BLaER1 treated with 17β-estradiol and CSF1 and Interleukin-3, amounts not matched to agents 10 nM and 100 nM (cell line): ENCODE measurements at regions not wholly inside any gene's neighbourhood (a gene's known extent, or its start where the extent isn't known, plus 50 kb on each side); places are given as distances from the start of the nearest gene placed in this dataset.
A peak's percentile ranks its signal among the peaks of the same experiment; 100 is the strongest.
"Not testable (repeated sequence)": the region's sequence is repeated elsewhere in the genome, so short reads cannot be mapped to it uniquely, and the experiment has no call there.

Experiments
- H3K27ac ChIP-seq, 11 experiments: shearing (Covaris generic); formaldehyde crosslinking; 2 replicates each; pipeline ENCODE4 v1.8.1; 2022
- H3K27me3 ChIP-seq, 11 experiments: shearing (Covaris generic); formaldehyde crosslinking; 2 replicates each; pipeline ENCODE4 v1.8.1; 2022
- H3K36me3 ChIP-seq, 11 experiments: shearing (Covaris generic); formaldehyde crosslinking; 2 replicates each; pipeline ENCODE4 v1.8.1; 2022
- H3K4me1 ChIP-seq, 10 experiments: shearing (Covaris generic); formaldehyde crosslinking; 2 replicates each; pipeline ENCODE4 v1.8.1; 2022
- H3K4me2 ChIP-seq, 11 experiments: shearing (Covaris generic); formaldehyde crosslinking; 2 replicates each; pipeline ENCODE4 v1.8.1; 2022
- H3K4me3 ChIP-seq, 10 experiments: shearing (Covaris generic); formaldehyde crosslinking; 2 replicates each; pipeline ENCODE4 v1.8.1; 2022
- H3K9ac ChIP-seq, 11 experiments: shearing (Covaris generic); formaldehyde crosslinking; 2 replicates each; pipeline ENCODE4 v1.8.1; 2022
- H3K9me3 ChIP-seq, 11 experiments: shearing (Covaris generic); formaldehyde crosslinking; replicated peaks in 1 of 11; 2 replicates each; pipeline ENCODE4 v1.8.1; 2022
- H4K20me1 ChIP-seq, 11 experiments: shearing (Covaris generic); formaldehyde crosslinking; 2 replicates each; pipeline ENCODE4 v1.8.1; 2022

- not testable (repeated sequence) for H3K27me3 ChIP-seq, H3K4me1 ChIP-seq, H3K36me3 ChIP-seq, H3K4me2 ChIP-seq, H3K9ac ChIP-seq, H3K27ac ChIP-seq, H4K20me1 ChIP-seq, H3K4me3 ChIP-seq
- peaks cover 5 to 23% (median 13%) of the 10 kb centered on the region in 11 experiments; a peak in 18 of 22 replicates for H3K9me3 ChIP-seq
These were observed 123.2 kb upstream of the KRTAP5-11 start for GRCh38 chr11:71705738-71706432.

GRCh38 chr11:71707083-71707482 is 124.4 kb upstream of the KRTAP5-11 start:
- not testable (repeated sequence) for H3K9ac ChIP-seq, H3K36me3 ChIP-seq, H3K4me1 ChIP-seq, H3K4me2 ChIP-seq, H3K4me3 ChIP-seq, H4K20me1 ChIP-seq, H3K27me3 ChIP-seq, H3K27ac ChIP-seq
- H3K9me3 ChIP-seq: peaks cover 0 to 12% (median 5%) of the 10 kb centered on the region in 11 experiments; a peak in 11 of 22 replicates

- H3K27ac ChIP-seq, H3K9me3 ChIP-seq, H3K4me3 ChIP-seq, H3K27me3 ChIP-seq, H3K36me3 ChIP-seq, H4K20me1 ChIP-seq, H3K9ac ChIP-seq, H3K4me2 ChIP-seq, H3K4me1 ChIP-seq: not testable (repeated sequence)
These were observed 123.5 kb upstream of the DEFB108B start for GRCh38 chr11:71709541-71709940.

GRCh38 chr11:71710171-71710671 is 122.8 kb upstream of the DEFB108B start:
- not testable (repeated sequence) for H3K4me1 ChIP-seq, H3K27ac ChIP-seq, H3K4me2 ChIP-seq

GRCh38 chr11:71710701-71711385 is 122.2 kb upstream of the DEFB108B start:
- H3K4me2 ChIP-seq, H3K27ac ChIP-seq, H3K27me3 ChIP-seq, H3K4me3 ChIP-seq, H3K4me1 ChIP-seq, H3K36me3 ChIP-seq, H3K9ac ChIP-seq, H3K9me3 ChIP-seq, H4K20me1 ChIP-seq: not testable (repeated sequence)

More at GRCh38 chr11:71710171-71710671, 122.8 kb upstream of the DEFB108B start:
- H3K9me3 ChIP-seq, H3K36me3 ChIP-seq, H4K20me1 ChIP-seq, H3K9ac ChIP-seq, H3K4me3 ChIP-seq, H3K27me3 ChIP-seq: not testable (repeated sequence)

GRCh38 chr11:71712350-71712749 is 120.7 kb upstream of the DEFB108B start:
- H3K36me3 ChIP-seq, H3K9ac ChIP-seq, H3K27me3 ChIP-seq, H3K4me1 ChIP-seq, H3K4me2 ChIP-seq, H4K20me1 ChIP-seq, H3K4me3 ChIP-seq, H3K27ac ChIP-seq, H3K9me3 ChIP-seq: not testable (repeated sequence)

- H3K9ac ChIP-seq, H3K27ac ChIP-seq, H3K4me3 ChIP-seq, H3K4me2 ChIP-seq, H3K27me3 ChIP-seq, H4K20me1 ChIP-seq, H3K9me3 ChIP-seq, H3K36me3 ChIP-seq, H3K4me1 ChIP-seq: not testable (repeated sequence)
These were observed 120.2 kb upstream of the DEFB108B start for GRCh38 chr11:71712846-71713245.

GRCh38 chr11:71714510-71714909 is 118.5 kb upstream of the DEFB108B start:
- H4K20me1 ChIP-seq, H3K36me3 ChIP-seq, H3K9ac ChIP-seq, H3K4me1 ChIP-seq, H3K4me2 ChIP-seq, H3K27ac ChIP-seq, H3K4me3 ChIP-seq, H3K27me3 ChIP-seq, H3K9me3 ChIP-seq: not testable (repeated sequence)

GRCh38 chr11:71721840-71722239 is 111.2 kb upstream of the DEFB108B start:
- H3K4me1 ChIP-seq, H3K27me3 ChIP-seq, H3K4me3 ChIP-seq, H3K9ac ChIP-seq, H3K9me3 ChIP-seq, H3K36me3 ChIP-seq, H3K27ac ChIP-seq, H3K4me2 ChIP-seq, H4K20me1 ChIP-seq: not testable (repeated sequence)

- not testable (repeated sequence) for H4K20me1 ChIP-seq, H3K27ac ChIP-seq, H3K9ac ChIP-seq, H3K4me2 ChIP-seq, H3K4me1 ChIP-seq, H3K9me3 ChIP-seq, H3K27me3 ChIP-seq, H3K4me3 ChIP-seq, H3K36me3 ChIP-seq
These were observed 109.0 kb upstream of the DEFB108B start for GRCh38 chr11:71723991-71724390.

GRCh38 chr11:71730748-71731147 is 102.3 kb upstream of the DEFB108B start:
- not testable (repeated sequence) for H3K36me3 ChIP-seq, H3K4me1 ChIP-seq, H4K20me1 ChIP-seq, H3K4me3 ChIP-seq, H3K27ac ChIP-seq, H3K4me2 ChIP-seq, H3K27me3 ChIP-seq, H3K9me3 ChIP-seq, H3K9ac ChIP-seq

GRCh38 chr11:71734368-71734767 is 98.6 kb upstream of the DEFB108B start:
- not testable (repeated sequence) for H3K36me3 ChIP-seq, H3K4me1 ChIP-seq, H4K20me1 ChIP-seq, H3K4me3 ChIP-seq, H3K9ac ChIP-seq, H3K27me3 ChIP-seq, H3K27ac ChIP-seq, H3K4me2 ChIP-seq
- H3K9me3 ChIP-seq: peaks cover 0 to 11% (median 4%) of the 10 kb centered on the region in 11 experiments; a peak in 6 of 22 replicates

- not testable (repeated sequence) for H3K27me3 ChIP-seq, H3K4me1 ChIP-seq, H4K20me1 ChIP-seq, H3K4me3 ChIP-seq, H3K4me2 ChIP-seq, H3K36me3 ChIP-seq, H3K9ac ChIP-seq, H3K27ac ChIP-seq
- H3K9me3 ChIP-seq: peaks cover 0 to 11% (median 4%) of the 10 kb centered on the region in 11 experiments; a peak in 6 of 22 replicates
These were observed 94.7 kb upstream of the DEFB108B start for GRCh38 chr11:71738317-71738716.

GRCh38 chr11:71743385-71743784 is 89.6 kb upstream of the DEFB108B start:
- Histone ChIP-seq H3K4me1 (peaks cover 0 to 15% (median 10%) of the 10 kb centered on the region in 10 experiments; a peak in 10 of 20 replicates), H3K4me2 (peak overlapping the region in 8 of 11 experiments; percentile 20 to 61 (median 51); a peak in 15 of 22 replicates)
- not testable (repeated sequence) for H3K4me3 ChIP-seq, H3K36me3 ChIP-seq, H3K9me3 ChIP-seq, H3K9ac ChIP-seq, H3K27me3 ChIP-seq, H3K27ac ChIP-seq, H4K20me1 ChIP-seq
